ENCODE measurements at regions not wholly inside any gene's neighbourhood (a gene's known extent, or its start where the extent isn't known, plus 50 kb on each side); places are given as distances from the start of the nearest gene placed in this dataset.

GRCh38 chr12:118655588-118655987, 279.2 kb downstream of the SUDS3 start:
- H3K4me1 Mint-ChIP-seq (ENCODE audit: low read depth, unreplicated experiment) = no peaks in the 10 kb centered on the region
- CTCF ChIA-PET = no interaction called here
- H3K36me3 Mint-ChIP-seq (ENCODE audit: insufficient read depth, unreplicated experiment) = no peaks in the 10 kb centered on the region
- intact Hi-C loops (cut with micrococcal nuclease; ENCODE audit: unreplicated experiment) = no loop called here
- H3K4me3 Mint-ChIP-seq (ENCODE audit: low read depth, unreplicated experiment) = no peak overlapping the region
- DNase-seq = no peak
- H3K27me3 Mint-ChIP-seq (ENCODE audit: unreplicated experiment) = no peaks in the 10 kb centered on the region
- BruUV-seq (replicated peaks) = no TSS peak
- no peak for TF ChIP-seq CTCF (IDR thresholded peaks at IDR 0.05; ENCODE audit: unreplicated experiment)
- no peak overlapping the region for H3K27ac Mint-ChIP-seq (ENCODE audit: unreplicated experiment)
- H3K9me3 Mint-ChIP-seq (ENCODE audit: low read depth, unreplicated experiment) = no peaks in the 10 kb centered on the region

GRCh38 chr12:118680356-118680963, 300.9 kb upstream of the SRRM4 start:
- CTCF ChIA-PET = no interaction called here
- H3K4me3 Mint-ChIP-seq (ENCODE audit: low read depth, unreplicated experiment) = no peak overlapping the region
- DNase-seq = peak; percentile 34
- H3K27ac Mint-ChIP-seq (ENCODE audit: unreplicated experiment) = no peak overlapping the region
- no peaks in the 10 kb centered on the region for H3K36me3 Mint-ChIP-seq (ENCODE audit: insufficient read depth, unreplicated experiment)
- no peak for TF ChIP-seq CTCF (IDR thresholded peaks at IDR 0.05; ENCODE audit: unreplicated experiment)
- intact Hi-C loops (cut with micrococcal nuclease; ENCODE audit: unreplicated experiment) = no loop called here
- BruUV-seq (replicated peaks) = no TSS peak
- peaks cover 20% of the 10 kb centered on the region for H3K27me3 Mint-ChIP-seq (ENCODE audit: unreplicated experiment)
- peaks cover 9% of the 10 kb centered on the region for H3K9me3 Mint-ChIP-seq (ENCODE audit: low read depth, unreplicated experiment)
- H3K4me1 Mint-ChIP-seq (ENCODE audit: low read depth, unreplicated experiment) = no peaks in the 10 kb centered on the region

- CTCF ChIA-PET = no interaction called here
- no TSS peak for BruUV-seq (replicated peaks)
- no peak for TF ChIP-seq CTCF (IDR thresholded peaks at IDR 0.05; ENCODE audit: unreplicated experiment)
- no peak overlapping the region for H3K27ac Mint-ChIP-seq (ENCODE audit: unreplicated experiment)
- no peaks in the 10 kb centered on the region for H3K4me1 Mint-ChIP-seq (ENCODE audit: low read depth, unreplicated experiment)
- intact Hi-C loops (cut with micrococcal nuclease; ENCODE audit: unreplicated experiment) = no loop called here
- H3K9me3 Mint-ChIP-seq (ENCODE audit: low read depth, unreplicated experiment) = peaks cover 4% of the 10 kb centered on the region
- H3K27me3 Mint-ChIP-seq (ENCODE audit: unreplicated experiment) = peaks cover 20% of the 10 kb centered on the region
- no peak for DNase-seq
- H3K36me3 Mint-ChIP-seq (ENCODE audit: insufficient read depth, unreplicated experiment) = no peaks in the 10 kb centered on the region
- no peak overlapping the region for H3K4me3 Mint-ChIP-seq (ENCODE audit: low read depth, unreplicated experiment)
These were observed 298.7 kb upstream of the SRRM4 start for GRCh38 chr12:118682656-118683055.

- H3K36me3 Mint-ChIP-seq (ENCODE audit: insufficient read depth, unreplicated experiment) = no peaks in the 10 kb centered on the region
- TF ChIP-seq CTCF (IDR thresholded peaks at IDR 0.05; ENCODE audit: unreplicated experiment) = no peak
- no peaks in the 10 kb centered on the region for H3K4me1 Mint-ChIP-seq (ENCODE audit: low read depth, unreplicated experiment)
- no peak overlapping the region for H3K4me3 Mint-ChIP-seq (ENCODE audit: low read depth, unreplicated experiment)
- intact Hi-C loops (cut with micrococcal nuclease; ENCODE audit: unreplicated experiment) = no loop called here
- CTCF ChIA-PET = no interaction called here
- no peak for DNase-seq
- H3K9me3 Mint-ChIP-seq (ENCODE audit: low read depth, unreplicated experiment) = peaks cover 4% of the 10 kb centered on the region
- BruUV-seq (replicated peaks) = no TSS peak
- H3K27me3 Mint-ChIP-seq (ENCODE audit: unreplicated experiment) = peaks cover 20% of the 10 kb centered on the region
- H3K27ac Mint-ChIP-seq (ENCODE audit: unreplicated experiment) = no peak overlapping the region
These were observed 295.2 kb upstream of the SRRM4 start for GRCh38 chr12:118685983-118686607.

Data from Calu3 (cell line).